ENCODE measurements at regions not wholly inside any gene's neighbourhood (a gene's known extent, or its start where the extent isn't known, plus 50 kb on each side); places are given as distances from the start of the nearest gene placed in this dataset.

GRCh38 chr9:95570646-95571045, 53.9 kb upstream of the PTCH1 start:
- no peak for TF ChIP-seq POLR2AphosphoS5 (IDR thresholded peaks at IDR 0.05; ENCODE audit: low read depth, low read length)
- TF ChIP-seq SIN3A (IDR thresholded peaks at IDR 0.05; ENCODE audit: borderline replicate concordance, insufficient read depth, low read length), result no peak
- TF ChIP-seq REST (IDR thresholded peaks at IDR 0.05; ENCODE audit: insufficient read depth in 1 of 2, low read depth in 2 of 2, low read length in 2 of 2), result no peak
- TF ChIP-seq TAF1 (IDR thresholded peaks at IDR 0.05; ENCODE audit: borderline replicate concordance, insufficient read depth, low read length), result no peak

All from PFSK-1 (cell line).